ENCODE measurements at regions not wholly inside any gene's neighbourhood (a gene's known extent, or its start where the extent isn't known, plus 50 kb on each side); places are given as distances from the start of the nearest gene placed in this dataset.

- peaks cover 42% of the 10 kb centered on the region for H3K27me3 ChIP-seq
Measured at GRCh38 chr11:71151561-71151960, 100.8 kb downstream of the SHANK2 start.

GRCh38 chr11:71150859-71151258 lies 101.5 kb downstream of the SHANK2 start:
- H3K36me3 ChIP-seq, result no peaks in the 10 kb centered on the region
- H3K9me3 ChIP-seq, result no peaks in the 10 kb centered on the region
- peaks cover 6% of the 10 kb centered on the region for H3K4me1 ChIP-seq
- 73% methylated on average over 7 of the region's 8 CpGs for WGBS
- TF ChIP-seq EP300 (IDR thresholded peaks at IDR 0.05) (no peak), POLR2A (IDR thresholded peaks at IDR 0.05) (no peak), CTCF (IDR thresholded peaks at IDR 0.05) (no peak), POLR2AphosphoS5 (IDR thresholded peaks at IDR 0.05) (no peak)
- no peak overlapping the region for H3K27ac ChIP-seq
- H3K27me3 ChIP-seq, result peaks cover 47% of the 10 kb centered on the region
- H3K4me3 ChIP-seq, result no peak overlapping the region
- DNase-seq (ENCODE audit: low spot score in 2 of 2), result peak in 1 of 2 donors; percentile 65

More at GRCh38 chr11:71151561-71151960, 100.8 kb downstream of the SHANK2 start:
- peak in 1 of 2 donors; percentile 58 for DNase-seq (ENCODE audit: low spot score in 2 of 2)
- whole genome bisulfite sequencing, result 87% methylated on average over 11 of the region's 14 CpGs
- TF ChIP-seq POLR2AphosphoS5 (IDR thresholded peaks at IDR 0.05) (no peak), EP300 (IDR thresholded peaks at IDR 0.05) (no peak), POLR2A (IDR thresholded peaks at IDR 0.05) (no peak), CTCF (IDR thresholded peaks at IDR 0.05) (no peak)
- Histone ChIP-seq H3K4me3 (no peak overlapping the region), H3K9me3 (no peaks in the 10 kb centered on the region), H3K27ac (no peak overlapping the region), H3K4me1 (peaks cover 6% of the 10 kb centered on the region), H3K36me3 (no peaks in the 10 kb centered on the region)

- peaks cover 45% of the 10 kb centered on the region for H3K27me3 ChIP-seq
Measured at GRCh38 chr11:71148716-71149115, 103.7 kb downstream of the SHANK2 start.

GRCh38 chr11:71147331-71147730 lies 105.0 kb downstream of the SHANK2 start:
- Histone ChIP-seq H3K36me3 (no peaks in the 10 kb centered on the region), H3K4me1 (peaks cover 1% of the 10 kb centered on the region), H3K9me3 (no peaks in the 10 kb centered on the region), H3K27ac (no peak overlapping the region), H3K27me3 (peaks cover 41% of the 10 kb centered on the region), H3K4me3 (no peak overlapping the region)
- TF ChIP-seq POLR2A (IDR thresholded peaks at IDR 0.05) (no peak), POLR2AphosphoS5 (IDR thresholded peaks at IDR 0.05) (no peak), CTCF (IDR thresholded peaks at IDR 0.05) (no peak), EP300 (IDR thresholded peaks at IDR 0.05) (no peak)
- 93% methylated on average over 11 of the region's 14 CpGs for whole genome bisulfite sequencing
- no peak for DNase-seq (ENCODE audit: low spot score in 2 of 2)

More at GRCh38 chr11:71148716-71149115, 103.7 kb downstream of the SHANK2 start:
- TF ChIP-seq POLR2A (IDR thresholded peaks at IDR 0.05) (no peak), EP300 (IDR thresholded peaks at IDR 0.05) (no peak), POLR2AphosphoS5 (IDR thresholded peaks at IDR 0.05) (no peak), CTCF (IDR thresholded peaks at IDR 0.05) (no peak)
- WGBS, result 73% methylated on average over 8 of the region's 8 CpGs
- no peaks in the 10 kb centered on the region for H3K36me3 ChIP-seq
- H3K9me3 ChIP-seq, result no peaks in the 10 kb centered on the region
- H3K4me3 ChIP-seq, result no peak overlapping the region
- H3K27ac ChIP-seq, result no peak overlapping the region
- DNase-seq (ENCODE audit: low spot score in 2 of 2), result no peak
- peaks cover 6% of the 10 kb centered on the region for H3K4me1 ChIP-seq

- WGBS, result 92% methylated on average over 20 of the region's 20 CpGs
- Histone ChIP-seq H3K27me3 (peaks cover 36% of the 10 kb centered on the region), H3K4me3 (no peak overlapping the region), H3K4me1 (no peaks in the 10 kb centered on the region), H3K27ac (no peak overlapping the region), H3K9me3 (no peaks in the 10 kb centered on the region), H3K36me3 (no peaks in the 10 kb centered on the region)
- no peak for DNase-seq (ENCODE audit: low spot score in 2 of 2)
- no peak for TF ChIP-seq POLR2A (IDR thresholded peaks at IDR 0.05)
- TF ChIP-seq EP300 (IDR thresholded peaks at IDR 0.05), result no peak
- TF ChIP-seq CTCF (IDR thresholded peaks at IDR 0.05), result no peak
- TF ChIP-seq POLR2AphosphoS5 (IDR thresholded peaks at IDR 0.05), result no peak
Measured at GRCh38 chr11:71146846-71147245, 105.5 kb downstream of the SHANK2 start.
